ENCODE measurements at regions not wholly inside any gene's neighbourhood (a gene's known extent, or its start where the extent isn't known, plus 50 kb on each side); places are given as distances from the start of the nearest gene placed in this dataset.
"Not testable (repeated sequence)": the region's sequence is repeated elsewhere in the genome, so short reads cannot be mapped to it uniquely, and the experiment has no call there.

DNA sequence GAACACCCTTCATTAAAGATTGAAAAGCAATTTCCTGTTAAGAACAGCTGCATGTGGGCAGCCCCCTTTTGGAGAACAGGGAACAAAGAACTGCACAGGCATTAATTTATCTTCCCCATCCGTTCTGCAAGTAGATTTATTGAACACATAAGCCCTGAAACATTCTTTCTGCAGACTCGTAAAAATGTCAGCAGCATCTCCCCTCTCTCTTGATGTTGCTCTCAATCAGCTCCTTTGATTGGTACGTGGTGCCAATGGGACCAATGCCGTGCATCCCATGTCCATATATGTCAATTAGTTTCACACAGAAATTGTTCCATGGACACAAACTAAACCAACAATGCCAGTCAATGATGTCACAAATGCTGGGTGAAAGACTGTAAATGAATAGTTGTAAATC lies 228.5 kb upstream of the RASGEF1B start:
- DNase-seq: no peak

DNA sequence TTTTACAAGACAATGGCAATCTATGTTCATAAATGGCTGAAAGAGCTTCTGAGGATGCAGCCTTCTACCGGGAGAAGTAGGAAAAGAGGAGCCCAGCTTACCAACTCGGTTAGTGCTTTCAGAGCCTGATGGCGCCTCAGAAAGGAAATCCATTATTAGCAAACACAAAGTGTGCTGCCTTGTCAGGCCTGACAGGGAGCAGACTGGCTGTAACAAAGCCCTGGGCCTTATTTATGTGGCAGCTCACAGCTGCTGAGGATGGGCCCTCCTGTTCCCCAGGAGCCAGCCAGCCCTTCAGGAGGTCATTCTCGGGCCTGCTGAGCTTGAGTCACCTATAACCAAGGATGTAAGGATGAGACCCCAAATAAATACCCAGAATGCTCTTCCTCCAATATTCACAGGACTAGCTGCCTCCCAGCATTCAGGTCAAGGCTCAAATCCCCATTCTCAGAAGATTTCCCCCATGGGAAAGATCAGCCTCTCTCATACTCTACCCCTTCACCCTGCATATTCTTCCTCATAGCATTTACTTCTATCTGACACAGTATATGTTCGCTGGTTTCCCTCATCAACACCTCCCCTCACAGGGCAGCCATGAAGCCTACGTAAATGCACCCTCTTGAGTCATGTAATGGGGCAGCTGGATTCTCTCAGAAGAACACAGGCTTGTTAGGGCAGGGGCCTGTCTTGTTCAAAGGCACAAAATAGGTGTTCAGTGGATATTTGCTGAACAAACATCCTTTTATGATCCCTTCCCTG lies 227.0 kb upstream of the RASGEF1B start:
- no peak for DNase-seq

DNA sequence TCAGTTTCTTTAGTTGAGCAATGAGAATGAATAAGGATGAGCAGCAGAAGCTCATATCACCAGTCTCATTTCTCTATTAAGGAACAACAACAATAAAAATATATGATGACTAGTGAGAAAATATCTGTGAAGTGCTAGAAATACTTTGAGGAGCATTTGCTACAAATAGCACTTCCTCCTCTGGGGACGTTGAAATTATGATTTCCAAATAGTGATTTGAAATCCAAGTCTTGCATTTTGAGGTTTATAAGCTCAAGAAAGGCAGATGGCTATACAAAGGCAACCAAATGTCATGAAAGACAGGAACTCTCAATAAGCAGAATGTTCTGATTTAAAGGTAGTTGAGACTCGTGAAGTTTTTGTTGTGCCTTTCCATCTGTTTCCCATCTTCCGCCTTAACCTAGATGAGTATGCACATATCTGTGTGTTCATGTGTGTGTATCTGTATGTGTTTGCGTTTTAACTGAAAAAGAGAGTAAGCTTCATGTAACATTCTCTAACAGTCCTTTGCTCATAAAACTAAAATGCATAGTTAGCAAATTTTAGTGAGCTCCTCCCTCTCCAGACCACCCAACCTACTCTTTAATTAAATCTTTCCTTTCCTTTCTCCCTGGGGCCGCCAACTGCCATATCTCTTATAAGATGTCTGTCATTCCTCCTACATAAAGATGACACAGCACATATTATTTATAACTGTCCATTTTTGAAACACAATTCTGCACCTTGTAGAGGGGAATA lies 222.6 kb upstream of the RASGEF1B start:
- DNase-seq: no peak

DNA sequence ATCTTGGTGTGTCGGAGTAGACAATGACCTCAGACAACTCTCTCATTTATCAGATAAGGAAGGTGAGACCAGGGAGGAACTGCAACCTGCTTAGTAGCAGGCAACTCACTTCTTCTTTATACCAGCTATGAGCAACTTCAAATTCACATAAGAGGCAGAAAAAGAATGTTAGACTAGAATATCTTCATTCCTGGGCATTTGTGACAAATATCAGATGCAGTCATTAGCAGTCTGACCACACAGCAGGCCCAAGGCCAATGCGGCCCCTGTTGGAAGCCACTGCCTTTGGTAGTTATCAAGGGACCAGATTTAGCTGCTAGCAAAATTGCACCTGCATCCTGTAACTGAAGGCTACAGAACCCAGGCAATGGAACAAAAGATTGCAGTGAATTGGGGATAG lies 219.2 kb upstream of the RASGEF1B start:
- DNase-seq: no peak

DNA sequence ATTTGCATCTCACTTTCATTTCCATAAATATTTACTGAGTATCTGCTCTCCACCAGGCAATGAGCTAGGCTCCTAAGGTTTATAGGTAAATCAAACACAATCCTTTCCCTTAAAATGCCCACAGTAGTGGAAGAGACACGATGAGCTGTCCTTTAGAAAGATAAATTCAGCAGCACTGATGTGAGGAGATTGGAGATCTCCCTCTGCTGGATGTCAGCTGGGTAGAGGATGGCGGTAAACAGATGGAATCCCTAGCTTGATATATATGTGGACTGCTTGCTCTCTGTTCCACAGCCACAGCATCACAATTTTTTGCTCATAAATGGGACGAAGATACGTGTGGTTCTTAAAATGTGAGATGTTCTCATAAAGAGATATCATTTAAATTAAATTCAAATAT lies 216.4 kb upstream of the RASGEF1B start:
- no peak for DNase-seq

DNA sequence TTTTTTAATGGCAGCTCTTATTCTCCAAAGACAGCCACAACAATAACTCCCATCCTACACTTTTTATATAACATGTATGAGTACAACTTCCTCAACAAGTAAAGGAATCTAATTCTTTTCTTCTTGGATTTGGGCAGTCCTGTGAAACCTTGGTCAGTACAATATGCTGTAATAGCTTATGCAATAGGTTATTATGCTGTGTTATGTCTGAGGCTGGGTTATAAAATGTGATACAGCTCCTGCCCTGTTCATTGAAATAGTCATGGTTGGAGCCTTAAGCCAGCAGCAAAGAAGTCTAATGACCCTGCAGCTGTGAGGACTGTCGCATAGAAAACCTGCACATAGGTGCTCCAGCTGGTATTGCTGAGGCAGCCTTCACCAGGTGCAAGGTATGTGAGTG lies 215.8 kb upstream of the RASGEF1B start:
- DNase-seq: no peak

DNA sequence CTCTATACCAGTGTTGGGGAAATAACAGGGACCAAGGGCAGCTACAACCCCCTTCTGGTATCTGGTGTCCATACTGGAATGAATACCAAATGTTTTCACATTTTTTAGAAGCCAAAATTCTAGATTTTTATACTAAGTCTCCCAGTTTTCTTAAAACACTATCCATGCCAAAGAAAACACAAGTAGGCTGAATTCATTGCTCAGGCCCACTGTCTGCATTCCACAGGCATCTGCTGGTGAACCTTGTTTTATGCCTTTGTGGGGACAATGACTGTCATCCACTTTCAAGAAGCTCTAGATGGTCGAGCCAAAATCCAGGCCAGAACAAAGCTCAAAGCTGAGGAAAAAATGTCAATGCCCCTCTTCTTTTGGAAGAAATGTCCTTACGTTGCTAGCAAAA lies 213.4 kb upstream of the RASGEF1B start:
- no peak for DNase-seq

DNA sequence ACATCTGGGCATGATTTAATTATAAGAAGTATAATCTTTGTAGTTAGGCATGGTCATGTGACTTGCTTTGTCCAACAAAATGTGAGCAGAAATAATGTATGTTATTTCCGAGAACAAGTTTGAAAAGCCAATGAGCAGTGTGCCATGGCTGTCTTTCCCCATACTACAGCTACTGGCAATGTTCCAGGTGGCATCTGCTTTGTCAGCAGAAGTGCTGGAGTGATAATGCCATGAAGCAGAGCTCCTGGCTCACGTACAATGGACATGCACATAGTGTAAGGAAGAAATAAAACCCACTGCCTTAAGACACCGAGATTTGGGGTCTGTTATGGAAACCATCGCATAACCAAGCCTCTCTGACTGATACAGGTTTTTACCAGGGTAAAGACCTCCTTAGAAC lies 212.6 kb upstream of the RASGEF1B start:
- DNase-seq: no peak

DNA sequence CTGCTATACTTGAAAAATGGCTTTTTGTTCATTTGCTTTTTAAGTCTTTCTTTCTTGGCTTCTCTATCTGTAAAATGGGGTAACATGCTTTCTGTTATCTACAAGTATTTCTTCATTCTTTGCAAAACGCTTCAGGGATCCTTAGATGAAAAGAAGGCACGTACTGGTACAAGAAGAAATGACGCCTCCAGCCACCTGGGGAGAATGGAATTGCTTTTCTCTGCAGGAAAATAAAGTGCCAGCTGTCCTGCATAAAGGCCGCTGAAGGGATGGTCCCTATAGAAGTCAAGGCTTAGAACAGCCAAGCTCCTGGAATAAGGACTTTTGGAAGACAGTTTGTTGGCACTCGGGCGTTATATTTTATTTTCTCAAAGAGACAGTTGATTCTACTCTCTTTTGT lies 210.8 kb upstream of the RASGEF1B start:
- no peak for DNase-seq

DNA sequence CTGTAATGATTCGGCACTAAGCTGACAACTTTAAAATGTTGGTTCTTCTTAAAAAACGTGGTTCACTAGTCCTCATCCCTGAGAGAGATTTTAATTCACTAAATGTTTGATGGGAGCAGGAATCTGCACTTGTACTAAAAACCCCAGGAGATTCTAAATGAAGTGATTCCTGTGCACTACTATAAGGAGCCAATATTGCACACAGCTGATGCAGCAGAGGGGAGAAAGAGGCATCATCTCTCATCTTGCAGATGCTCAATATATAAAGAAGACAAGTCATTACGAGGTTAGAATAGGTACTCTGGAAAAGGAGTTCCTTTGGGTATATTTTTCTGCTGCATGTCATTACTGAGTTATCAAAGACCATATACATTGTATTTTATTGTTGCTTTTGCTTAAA lies 207.6 kb upstream of the RASGEF1B start:
- DNase-seq: no peak

DNA sequence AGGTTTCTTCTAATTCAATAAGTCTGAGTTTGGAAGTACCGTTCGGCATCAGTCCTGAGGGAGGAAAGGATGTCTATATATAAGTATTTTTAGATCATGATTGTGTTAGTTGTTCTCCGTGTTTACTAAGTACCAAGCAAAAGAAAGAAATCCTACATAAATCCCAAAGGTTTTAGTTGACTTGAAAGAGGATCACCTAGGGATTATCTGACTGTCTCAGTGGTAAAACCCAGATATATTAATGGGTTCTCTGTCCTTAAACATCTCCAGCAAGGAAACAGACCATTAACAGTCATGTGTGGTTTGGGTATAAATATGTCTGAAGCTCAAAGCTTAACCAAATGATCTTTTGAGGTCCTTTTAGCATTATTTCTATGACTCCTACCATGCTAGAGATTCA lies 207.1 kb upstream of the RASGEF1B start:
- DNase-seq: no peak

DNA sequence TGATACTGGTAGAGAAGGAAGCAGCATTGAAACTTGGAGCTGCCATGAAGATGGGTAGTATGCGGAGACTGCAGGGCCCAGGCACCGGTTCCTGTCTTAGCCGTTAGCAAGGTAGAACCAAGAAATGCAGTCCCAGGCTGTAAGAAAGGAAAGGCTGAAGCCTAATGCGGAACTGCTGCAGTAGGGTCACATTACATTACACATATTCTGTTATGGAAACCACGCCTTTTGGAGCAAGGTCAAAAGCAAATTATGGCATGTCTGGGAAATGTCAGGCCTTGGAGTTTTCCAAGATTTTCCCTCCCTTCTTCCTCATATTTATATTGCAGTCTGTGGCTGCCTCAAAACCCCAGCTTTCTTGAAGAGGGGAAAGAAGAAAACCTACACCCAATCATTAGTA lies 204.8 kb upstream of the RASGEF1B start:
- no peak for DNase-seq

DNA sequence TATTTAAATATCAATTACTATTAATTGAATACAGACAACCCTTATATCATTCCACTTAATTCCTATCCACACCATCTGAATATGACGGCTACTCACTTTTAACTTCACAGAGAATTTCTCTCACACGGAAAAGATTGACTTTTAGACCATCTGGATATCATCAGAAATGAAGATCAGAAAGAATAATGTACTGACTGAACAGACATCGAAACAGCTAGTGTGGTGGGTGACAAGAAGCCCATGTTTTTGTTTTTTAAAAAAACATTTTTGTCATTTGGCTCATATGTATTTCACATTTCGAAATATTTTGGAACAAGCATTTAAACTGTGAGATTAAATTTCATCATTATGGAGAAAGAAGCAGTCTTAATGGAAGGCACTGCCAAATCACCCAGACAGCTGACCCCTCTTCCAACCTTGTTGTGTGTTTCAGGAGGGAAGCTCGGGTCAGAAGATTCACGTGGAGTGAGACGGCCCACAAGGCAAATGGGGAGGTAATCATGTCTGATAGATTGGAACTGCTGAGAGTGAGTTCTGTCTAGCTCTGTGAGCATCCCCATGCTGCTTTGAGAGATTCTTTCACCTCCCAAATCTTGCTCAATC lies 204.2 kb upstream of the RASGEF1B start:
- DNase-seq: no peak

DNA sequence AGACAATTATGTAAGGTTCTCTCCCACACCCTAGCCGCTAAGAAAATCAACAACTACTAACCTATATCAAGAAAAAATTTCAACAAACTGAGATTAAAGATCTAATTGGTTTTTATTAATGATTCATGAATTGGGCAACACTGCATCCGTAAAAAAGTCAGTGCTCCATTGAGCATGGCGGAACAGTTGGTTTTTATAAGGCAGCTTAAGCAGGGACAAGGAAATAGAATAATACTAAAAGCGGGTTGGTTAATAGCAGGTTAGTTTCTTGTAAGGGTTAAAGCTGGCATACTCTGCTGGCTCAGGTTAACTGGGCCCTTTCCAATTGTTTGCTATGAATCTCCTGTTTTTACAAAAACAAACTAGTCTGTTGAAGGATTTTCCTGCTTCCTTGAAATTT lies 202.3 kb upstream of the RASGEF1B start:
- DNase-seq: no peak

DNA sequence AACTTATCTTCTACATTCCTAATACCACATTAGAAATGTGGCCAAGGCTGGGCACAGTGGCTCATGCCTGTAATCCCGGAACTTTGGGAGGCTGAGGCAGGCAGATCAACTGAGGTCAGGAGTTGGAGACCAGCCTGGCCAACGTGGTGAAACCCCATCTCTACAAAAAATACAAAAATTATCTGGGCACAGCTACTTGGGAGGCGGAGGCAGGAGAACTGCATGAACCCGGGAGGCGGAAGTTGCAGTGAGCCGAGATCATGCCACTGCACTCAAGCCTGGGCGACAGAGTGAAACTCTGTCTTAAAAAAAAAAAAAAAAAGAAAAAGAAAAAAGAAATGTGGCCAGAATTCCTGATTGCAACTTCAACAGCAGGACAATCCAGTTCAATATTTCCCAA lies 196.6 kb upstream of the RASGEF1B start:
- not testable (repeated sequence) for DNase-seq

DNA sequence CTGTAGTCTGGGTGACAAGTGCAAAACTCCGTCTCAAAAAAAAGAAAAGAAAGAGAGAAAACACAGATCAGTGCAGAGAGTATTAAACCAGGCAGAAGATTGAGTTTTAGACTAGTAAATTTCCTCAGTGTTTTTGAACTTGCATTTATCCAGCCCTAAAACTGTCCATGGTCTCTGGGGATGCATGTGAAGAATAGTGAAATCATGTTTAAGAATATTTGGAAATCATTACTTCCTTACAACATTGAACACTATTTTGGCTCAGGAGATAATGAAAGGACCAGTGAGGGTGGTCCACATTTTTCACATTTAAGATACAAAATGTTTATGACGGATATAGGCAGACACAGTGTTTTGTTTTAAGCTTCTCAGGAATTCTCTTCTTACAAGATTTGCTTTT lies 195.8 kb upstream of the RASGEF1B start:
- DNase-seq: no peak

DNA sequence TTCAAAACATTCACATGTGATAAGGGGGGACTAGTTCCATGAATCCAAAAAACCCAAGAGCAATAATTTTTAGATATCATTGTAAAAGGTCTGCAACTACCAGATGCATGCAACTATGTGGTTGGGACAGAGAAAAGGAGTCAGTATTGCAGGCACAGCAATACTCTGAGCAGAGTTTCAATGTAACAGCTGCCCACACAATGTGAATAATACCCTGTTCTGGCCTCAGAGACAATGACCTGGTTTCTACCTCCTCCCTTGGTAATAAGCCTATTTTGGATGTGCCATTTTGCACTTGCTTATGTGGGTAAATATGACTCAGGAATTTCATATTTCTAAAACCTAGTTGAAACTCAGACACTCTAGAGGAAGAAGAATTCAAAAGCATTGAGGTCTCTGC lies 194.8 kb upstream of the RASGEF1B start:
- DNase-seq: no peak

DNA sequence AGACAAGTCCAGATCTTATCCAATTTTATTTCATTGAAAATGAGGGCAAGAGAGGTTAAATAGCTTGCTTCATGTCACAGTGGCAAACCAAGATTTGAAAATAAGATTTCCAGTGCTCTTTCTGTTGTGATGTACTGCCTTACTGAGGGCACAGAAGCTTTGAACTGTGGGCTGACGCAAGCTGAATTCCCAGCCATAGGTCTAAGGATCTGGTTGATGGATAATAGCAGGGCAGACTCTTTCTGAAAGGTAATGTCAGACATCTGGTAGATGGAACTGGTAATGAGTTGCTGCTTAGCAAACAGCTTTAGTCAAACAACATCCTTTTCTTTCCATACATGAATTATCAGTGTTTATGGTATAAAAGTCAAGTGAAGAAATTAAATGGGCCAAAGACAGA lies 193.9 kb upstream of the RASGEF1B start:
- no peak for DNase-seq

DNA sequence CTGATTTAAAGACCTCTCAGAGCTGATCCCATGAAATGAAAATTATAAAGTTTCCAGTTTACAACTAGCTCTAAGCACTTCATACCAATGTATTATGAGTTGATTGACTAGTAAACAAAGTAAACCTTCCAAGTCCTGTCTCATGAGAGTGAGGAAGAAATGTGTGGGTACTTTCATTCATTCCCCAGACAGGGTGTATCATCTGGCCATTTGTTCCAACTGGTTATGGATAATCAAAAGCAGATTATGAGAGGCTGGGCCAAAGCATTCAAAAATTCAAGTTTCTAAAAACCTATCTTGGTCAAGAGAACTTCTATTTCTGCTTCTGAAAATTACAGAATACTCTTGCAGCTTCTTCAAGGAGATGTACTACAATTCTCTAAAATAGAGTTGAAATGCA lies 193.3 kb upstream of the RASGEF1B start:
- DNase-seq: no peak

DNA sequence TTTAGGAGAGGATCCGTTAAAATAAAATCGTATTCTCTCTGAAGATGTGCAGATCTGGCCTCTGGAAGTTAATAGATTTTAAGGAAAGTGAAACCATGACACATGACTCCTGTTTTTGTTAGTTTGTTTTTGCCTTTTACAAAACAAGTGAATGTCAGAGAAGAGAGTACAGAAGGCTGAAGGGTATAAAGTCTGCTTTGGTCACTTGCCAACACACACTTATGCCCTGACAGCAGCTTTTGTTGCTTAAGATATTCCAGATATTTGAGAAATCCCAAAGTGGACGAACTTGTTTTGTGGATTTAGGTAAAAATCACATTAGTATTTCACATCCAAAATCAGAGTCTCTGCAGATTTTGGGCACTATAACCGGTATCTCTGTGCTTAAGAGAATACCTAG lies 192.4 kb upstream of the RASGEF1B start:
- no peak for DNase-seq

DNA sequence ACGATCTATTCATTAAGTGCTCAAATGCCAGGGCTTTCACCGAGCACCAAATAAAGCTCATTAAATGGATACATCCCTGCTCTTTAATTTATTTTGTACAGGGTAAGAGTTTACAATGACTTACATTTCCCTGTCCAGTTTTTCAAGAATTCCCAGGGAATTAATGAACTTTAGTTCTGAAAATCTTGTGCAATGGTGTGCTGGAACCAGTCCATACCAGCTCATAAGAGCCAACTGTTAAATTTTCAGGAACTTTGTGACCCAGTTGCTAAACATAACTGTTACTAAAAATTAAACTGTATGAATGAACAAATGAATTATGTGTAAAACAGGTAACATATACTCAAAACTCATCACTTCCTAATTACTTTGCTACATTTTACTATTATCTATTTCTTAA lies 191.7 kb upstream of the RASGEF1B start:
- no peak for DNase-seq

DNA sequence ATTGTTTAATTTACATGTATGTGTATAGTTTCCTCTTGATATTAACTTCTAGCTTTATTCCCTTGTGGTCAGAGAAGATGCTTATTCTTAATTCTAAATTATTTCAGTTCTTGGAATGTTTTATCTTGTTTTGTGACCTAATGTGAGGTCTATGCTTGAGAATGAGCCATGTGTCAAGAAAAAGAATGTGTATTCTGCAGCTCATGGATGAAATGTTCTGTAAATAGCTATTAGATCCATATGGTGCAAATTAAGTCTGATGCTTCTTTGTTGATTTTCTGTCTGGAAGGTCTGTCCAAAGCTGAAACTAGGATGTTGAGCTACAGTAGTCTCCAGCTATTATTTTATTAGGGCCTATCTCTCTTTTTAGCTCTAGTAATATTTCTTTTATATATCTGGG lies 187.3 kb upstream of the RASGEF1B start:
- DNase-seq: no peak

DNA sequence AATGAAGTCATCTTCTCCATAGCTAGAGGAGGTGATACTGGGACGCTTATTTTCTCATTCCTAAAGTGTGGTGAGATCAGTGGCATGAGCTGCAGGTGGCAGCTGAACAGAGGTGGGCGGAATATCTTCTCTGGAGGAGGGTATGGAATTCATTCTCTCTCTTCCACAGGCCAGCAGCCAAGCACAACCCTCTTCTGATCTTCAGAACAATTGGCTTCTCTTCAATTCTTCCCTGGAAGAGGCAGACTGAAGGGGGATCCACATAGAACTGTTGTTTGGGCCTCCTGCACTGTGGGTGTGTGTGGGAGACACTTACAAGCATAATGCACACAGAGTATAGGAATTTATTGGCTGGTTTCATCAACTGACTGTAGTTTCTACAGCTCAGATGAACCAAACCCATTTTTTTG lies 180.4 kb upstream of the RASGEF1B start:
- DNase-seq: no peak

DNA sequence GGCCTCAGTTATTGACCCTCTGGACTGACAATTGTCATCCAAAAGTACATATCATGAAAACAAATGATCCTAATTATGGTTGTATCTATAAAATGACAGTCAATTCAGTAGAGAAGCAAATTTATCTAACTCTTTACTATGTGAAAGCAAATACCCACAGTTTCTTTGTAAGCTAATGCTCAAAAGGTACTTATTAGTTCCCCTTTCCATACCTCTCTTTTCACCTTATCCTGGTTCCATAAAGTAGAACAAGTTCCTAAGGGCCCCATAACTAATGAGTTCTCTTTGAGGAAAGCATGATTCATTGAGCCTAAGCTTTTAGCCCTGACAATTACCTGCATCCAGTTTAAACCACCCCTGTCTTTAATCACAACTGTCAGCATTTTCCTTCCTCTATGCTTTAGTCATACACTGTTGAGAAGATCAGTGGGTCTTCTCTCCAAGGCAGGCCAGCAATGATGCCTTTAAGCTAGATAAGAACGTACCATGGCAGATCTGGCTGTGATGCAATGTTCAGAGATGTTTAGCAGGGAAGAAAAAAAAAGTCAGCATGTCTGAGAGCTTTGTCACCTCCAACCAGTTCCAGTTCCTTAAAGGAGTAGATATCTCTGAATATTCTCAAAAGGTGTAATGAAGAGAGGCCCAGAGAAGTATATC lies 179.7 kb upstream of the RASGEF1B start:
- no peak for DNase-seq

All from SIG-M5 (cell line).